HT1080 (cell line): ENCODE measurements at regions not wholly inside any gene's neighbourhood (a gene's known extent, or its start where the extent isn't known, plus 50 kb on each side); places are given as distances from the start of the nearest gene placed in this dataset.

Experiments
- DNase-seq: peaks from one replicate; pipeline ENCODE4 v3.0.0-alpha.2; 2015; ENCODE audit warnings: low read depth

DNA sequence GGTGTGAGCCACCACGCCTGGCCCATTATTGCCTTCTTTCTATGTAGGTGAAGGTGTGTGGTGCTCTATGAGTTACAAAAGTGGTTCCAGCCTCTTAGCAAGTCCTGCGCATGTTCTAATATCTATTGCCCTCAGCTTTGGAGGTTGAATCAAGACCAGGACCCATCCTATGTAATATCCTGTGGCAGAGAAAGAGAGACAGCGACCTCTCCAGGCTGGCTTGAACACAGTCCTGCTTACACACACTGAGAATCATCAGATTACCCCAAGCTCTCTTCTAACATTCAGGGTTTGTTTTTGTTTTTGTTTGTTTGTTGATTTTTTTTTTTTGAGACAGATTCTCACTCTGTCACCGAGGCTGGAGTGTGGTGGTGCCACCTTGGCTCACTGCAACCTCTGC is 94.7 kb upstream of the OSMR start:
- no peak for DNase-seq

DNA sequence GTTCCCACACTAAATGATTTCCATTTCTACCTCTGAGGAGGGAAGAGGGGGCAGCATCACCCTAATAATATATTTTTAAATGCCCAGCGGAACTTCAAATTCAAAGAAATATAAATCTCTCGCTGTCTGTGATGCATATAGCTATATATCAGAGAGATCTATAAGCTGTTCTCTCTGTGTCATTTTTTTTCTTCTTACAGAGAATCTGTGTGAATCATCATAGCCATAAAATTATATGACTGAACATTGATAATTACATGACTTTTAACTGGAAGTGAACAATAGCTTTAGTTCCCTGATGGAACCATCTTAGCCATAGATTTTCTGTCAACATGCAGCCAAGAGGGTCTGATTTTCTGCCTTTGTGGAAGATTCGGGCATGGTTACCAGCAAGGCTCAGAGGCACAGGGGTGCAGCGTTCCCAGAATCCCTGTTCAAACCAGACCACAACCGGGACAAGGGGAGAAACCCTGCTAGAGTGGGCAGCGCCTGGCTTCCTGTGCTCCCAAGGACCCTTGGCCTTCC is 93.7 kb upstream of the OSMR start:
- no peak for DNase-seq

DNA sequence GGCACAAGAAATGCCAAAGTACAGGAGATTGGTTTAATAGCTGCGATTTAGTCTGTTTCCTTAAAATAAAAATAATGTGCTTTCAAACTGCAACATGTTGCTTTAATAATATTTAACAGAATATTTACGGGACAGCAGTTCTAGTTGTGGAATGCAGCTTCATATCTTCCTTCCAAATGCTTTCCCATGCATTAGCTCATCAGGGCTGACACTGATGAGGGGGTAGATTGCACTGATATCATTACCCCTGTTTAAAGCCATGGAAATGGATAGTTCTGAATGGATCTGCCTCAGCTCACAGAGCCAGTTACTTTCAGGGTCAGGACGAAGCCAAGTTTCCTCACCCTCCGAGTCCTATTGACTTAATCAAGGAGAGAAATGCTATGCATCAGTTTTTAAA is 93.2 kb upstream of the OSMR start:
- no peak for DNase-seq

DNA sequence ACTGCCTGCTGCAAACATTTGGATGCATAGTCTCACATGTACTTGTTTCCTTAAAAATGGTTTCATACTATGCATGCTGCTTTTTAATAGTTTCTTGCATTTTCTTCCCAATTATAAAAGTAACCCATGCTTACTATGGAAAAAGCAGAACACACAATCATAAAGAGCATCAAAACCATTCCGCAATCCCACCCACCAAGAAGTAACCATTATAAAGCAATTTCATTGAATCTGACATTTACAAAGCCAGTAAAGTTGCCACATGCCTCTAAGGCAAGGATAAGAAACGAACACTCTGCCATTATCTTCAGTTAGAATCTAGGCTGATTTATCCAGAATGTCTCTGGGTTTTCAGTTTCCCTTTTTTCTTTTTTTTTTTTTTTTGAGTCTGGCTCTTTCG is 92.7 kb upstream of the OSMR start:
- no peak for DNase-seq

DNA sequence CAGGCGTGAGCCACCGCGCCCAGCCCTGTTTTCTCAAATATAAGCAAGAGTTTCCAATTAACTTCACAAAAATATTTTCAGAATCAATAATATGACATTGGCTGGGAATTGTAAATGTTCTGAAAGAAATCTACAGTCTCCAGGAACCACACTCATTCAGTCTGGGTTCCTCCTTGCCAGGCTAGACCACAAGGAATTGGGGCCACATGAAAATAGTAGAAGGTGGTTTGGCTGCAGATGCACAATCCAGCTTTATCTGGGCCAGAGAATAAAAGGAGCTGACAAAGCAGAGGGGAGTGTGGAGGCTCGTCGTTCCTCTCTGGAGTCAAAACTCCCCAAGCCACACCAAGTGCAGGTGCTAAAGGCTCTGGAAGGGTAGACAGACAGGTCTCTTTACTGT is 92.0 kb upstream of the OSMR start:
- DNase-seq, result no peak

DNA sequence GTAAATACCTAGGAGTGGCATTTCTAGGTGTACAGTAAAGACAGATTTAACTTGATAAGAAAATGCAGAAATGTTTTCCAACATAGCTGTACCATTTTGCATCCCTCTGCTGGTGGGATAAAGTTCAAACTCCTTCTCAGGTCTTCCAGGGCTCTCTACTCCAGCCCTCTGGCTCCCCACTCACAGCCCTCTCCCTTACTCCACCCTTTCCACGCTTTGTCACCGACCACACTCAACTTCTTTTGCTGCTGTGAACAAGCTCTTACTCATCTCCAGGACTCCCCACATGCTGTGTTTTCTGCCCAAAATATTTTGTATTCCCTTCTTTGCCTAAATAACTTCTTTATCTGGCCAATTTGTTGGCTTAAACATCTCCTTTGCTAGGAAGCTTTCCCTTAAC is 90.6 kb upstream of the OSMR start:
- peak; percentile 21 for DNase-seq

DNA sequence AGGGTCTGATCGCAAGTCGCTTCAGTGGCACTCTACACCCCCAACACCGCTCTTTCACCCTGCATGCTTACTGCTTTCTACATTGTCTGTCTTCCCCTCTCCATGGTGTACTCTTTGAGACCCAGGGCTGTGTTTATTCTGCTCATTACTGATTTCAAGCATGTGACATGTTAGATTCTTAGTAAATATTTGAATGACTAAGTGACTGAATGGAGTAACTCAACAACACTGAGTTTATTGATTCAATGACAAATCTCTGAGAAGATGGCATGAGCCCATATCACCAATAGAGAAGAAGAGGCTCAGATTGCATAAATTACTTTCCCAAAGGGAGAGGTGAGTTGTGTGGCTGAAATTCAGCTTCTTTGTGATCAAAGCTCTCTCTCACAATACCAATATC is 89.7 kb upstream of the OSMR start:
- no peak for DNase-seq

DNA sequence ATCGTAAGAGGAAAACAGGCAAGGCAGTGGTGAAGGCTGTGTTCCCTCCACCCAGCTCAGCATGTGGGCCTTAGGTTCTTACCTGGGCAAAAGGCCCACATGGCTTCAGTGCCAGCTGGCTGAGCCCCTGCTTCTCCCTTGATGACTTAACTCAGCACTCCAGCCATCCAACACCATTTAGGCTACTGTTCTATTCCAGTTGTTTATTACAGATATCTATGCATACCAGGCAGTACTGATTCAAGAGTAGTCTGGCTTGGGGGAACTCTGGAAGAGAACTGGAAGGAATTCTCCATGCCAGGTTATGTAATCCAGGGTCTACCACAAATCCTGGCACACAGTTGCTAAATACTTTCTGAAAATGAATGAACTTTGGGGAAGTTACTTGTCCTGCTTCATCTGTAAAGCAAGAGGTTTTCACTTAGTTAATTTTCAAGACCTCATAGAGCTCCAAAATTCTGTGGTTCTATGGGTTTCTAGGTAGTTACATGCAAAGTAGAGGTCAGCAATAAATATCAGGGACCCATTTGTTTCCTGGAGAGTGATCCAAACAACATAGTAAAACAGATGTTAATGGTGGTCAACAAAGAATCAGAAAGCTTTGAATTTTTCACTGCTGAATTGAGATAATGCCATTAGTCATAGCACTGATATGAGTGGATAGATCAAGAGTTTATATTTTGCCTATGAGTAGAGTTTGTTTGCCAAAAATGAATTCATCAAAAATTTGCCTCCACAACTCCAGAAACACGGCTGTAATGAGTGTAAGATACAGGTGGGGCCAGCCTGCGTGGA is 88.2 kb upstream of the OSMR start:
- no peak for DNase-seq

DNA sequence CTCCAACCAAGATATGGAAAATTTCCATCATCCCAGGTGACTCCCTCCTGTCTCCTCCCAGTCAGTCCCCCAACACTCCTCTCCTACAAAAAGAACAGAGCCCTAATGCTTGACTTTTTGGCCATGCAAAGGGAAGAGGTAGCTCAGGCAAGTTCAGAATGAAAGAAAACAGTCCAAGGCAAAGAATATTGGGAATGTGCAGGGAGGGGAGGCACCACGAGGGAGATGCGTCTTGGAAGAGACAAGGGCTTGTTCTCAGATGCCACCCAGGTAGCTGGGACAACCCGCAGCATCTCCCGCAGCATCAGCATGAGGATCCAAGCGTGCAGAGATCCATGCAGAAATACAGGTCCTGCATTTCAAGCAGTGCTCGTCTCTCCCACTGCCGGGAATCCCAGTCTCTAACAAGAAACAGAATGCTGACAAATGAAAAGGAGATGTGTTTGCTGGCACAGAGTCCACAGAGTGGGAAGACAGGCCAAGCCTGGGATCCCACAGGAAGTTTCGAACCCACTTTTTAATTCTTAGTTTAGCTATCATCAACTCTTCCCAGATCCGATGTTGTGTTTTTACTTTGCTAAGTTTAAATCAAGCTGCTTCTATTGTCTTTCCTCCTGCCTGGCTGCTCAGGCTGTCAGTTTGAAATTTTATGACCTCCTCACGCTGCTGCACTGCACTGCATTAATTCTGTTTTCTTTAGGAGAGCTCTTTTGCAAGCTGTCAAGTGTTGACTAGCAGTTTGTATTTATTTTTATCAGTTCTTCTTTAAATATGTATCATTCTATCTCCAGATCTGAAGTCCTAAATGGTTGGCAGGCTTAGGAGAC is 86.8 kb upstream of the OSMR start:
- no peak for DNase-seq

DNA sequence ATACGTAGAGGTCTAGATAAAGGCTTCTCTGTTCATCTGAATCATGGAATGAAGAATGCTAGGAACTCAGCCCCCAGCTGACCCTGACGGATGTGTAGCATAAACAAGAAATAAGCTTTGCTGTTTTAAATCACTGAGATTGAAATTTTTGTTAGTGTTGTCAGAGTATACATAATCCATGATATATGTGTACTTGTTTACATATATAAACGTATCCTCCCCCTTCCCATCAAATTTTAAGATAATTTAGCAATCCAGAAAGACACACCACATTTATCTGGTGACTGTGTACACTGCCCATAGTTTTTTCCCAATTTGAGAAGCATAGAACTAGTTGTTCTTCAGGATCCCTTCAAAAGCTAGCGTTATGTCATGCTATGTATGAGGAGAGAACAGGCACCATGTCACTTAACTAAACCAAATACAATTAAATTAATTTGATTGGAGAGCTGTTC is 80.8 kb upstream of the OSMR start:
- DNase-seq, result no peak

DNA sequence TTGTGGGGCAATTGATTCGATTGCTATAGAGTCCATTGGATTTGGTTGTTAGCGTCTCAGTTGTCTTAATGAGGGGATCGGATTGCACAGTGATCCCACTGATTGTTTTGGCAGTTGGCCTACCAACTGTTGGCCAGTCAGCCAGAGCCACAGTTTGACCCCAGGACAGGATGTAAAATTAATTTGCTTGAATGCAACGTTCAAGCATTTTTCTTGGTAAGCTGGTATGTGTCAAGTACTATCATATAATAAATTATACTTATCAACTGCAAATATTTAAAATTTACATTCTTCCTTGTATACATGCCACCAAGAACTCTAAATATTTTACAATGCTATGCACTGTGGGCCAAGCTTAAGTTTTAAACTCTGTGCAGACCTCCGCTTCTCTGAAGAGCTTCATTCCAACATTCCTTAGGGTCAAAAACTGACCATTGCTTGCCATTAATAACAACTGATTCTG is 80.4 kb upstream of the OSMR start:
- DNase-seq, result no peak

DNA sequence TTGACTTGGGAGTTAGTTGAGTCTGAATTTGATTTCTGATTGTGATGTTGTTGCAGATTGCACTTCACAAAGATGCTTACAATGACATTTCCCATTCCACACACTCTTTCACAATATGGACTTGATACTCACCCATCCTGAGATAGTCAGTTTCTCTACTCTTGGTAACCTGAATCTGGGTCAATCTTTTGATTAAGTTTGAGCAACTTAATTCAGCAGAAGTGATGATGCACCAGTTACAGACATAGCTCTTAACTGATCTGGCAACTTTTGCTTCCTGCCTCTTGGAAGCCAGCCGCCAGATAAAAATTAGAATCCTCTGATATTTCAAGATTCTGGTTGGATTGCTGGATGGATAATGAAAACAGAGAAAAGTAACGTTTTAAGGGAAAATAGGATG is 79.7 kb upstream of the OSMR start:
- DNase-seq, result no peak

DNA sequence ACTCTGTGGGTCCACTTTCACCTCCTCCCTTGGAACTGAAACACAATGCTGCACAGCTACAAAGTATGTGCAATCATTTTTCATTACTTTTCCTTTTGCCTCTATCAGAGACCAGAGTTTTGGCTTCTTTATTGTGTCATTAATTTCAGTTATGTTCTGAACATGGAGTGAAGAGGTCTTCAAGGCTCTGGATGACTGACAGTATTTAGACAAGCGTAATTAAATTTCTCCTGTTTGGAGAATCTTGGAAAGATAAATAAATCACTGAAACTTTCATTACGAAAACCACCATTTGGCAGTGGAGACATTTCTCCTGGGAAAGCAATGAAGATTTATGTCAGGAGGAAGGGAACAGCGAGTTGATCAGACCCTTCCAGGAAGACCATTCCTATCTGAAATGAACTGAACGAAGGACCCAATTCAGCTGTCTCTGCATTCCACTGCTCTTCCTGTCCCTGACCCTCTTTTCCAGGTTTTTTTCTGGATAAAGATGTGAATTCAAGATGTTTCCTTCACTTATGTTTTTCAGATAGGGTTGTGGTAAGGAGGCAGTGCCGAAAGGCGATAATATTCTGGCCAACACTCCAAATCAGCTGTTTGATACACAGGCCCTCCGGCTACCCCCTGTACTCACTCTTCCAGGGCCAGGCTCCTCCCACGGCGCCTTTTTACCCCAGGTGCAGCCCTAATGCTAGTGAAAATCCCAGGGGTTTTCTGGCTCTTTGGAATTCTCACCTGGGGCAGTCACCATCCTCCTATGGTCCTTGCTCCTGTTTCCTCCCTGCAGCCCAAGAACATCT is 77.2 kb upstream of the OSMR start:
- no peak for DNase-seq

DNA sequence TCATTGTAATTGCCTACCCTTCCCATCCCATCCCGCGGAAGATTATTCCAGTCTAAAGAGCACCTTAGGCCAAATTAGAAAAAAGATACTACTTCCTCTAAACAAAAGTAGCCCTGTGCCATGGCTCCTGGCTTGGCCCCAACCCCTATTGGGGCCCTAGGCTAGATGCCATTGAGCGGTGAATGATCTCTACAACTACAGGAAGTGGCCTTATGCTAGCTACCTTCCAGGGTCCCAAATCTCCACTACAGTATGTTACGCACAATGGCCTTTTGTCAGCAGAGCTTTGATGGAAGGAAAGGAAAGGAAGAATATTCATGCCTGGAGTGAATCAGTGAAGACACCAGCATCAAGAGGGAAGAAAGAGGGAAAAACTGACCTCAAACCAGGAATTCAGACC is 73.3 kb upstream of the OSMR start:
- DNase-seq, result no peak

DNA sequence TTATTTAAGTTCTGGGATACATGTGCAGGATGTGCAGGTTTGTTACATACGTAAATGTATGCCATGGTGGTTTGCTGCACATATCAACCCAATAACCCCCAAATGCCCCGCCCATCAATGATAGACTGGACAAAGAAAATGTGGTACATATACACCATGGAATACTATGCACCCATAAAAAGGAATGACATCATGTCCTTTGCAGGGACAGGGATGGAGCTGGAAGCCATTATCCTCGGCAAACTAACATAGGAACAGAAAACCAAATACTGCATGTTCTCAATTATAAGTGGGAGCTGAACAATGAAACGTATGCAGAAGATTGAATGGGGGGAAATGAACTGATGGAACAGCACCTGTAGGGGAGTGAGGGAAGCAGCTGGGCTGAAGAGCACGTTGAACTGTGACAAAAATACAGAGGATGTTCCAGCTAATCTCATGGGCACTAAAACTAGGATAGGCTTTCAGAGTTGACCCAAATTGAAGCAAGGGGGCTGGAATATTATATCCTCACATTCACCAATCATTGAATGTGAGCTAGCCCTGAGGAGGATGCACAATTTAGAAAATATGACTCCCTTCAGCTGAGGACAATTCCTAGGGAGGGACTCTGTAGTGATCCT is 70.5 kb upstream of the OSMR start:
- DNase-seq, result no peak

DNA sequence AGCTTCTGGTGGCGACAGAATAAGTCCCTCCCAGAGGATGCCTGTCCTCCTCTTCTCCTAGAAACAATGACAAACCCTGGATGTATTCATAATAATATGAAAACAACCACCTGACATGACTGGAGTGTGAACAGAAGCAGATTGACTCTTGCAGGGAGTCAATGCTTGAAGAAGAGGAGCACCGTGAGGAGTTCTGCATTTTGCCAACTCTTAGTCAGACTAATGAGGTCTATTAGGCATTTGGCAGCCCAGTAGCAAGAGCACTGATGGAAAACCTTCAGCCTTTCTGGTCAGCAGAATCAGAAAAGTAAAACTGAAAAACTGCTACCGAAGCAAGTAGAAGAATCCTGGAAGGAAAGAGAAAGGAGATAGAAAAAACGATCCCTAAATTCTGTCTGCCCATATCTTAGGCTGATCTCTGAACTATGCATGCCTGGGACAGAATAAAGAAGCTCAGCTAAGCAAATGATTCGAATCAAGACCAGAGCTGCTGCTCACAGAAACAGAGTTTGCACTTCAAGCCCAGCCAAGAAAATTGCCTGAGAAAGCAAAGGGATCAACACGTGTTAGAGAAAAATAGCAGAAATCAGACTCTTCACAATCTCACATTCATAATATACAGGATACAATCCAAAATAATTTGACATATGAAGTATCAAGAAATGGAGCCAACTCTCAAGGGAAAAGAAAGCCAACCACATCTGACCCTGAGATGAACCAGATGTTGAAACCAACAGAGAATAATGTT is 69.5 kb upstream of the OSMR start:
- DNase-seq, result no peak

DNA sequence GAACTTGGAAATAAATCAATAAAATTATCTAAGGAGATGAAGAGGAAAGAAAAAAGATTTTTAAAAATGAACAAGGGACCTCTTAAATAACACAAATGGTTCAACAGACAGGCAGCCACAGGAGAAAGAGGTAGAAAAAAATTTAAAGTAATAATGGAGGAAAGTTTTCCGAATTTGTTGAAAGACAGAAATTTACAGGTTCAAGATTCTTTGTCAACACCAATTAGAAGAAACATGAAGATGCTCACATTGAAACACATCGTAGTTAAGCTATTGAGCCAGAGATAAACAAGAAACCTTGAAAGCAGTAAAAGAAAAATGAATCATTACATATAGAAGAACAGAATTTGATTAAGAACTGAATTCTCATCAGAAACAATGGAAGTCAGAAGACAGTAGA is 68.7 kb upstream of the OSMR start:
- no peak for DNase-seq

DNA sequence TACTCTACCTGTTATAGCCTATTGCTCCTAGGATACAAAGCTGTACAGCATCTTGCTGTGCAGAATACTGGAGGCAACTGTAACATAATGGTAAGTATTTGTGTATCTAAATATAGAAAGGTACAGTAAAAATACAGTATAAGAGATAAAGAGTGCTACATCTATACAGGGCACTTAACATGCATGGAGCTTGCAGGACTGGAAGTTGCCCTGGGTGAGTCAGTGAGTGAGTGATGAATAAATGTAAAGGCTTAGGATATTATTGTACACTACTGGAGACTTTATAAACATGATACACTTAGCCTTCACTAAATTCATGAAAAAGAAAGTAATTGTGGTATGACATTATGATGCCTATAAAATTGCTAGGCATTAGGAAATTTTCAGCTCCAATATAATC is 65.5 kb upstream of the OSMR start:
- no peak for DNase-seq

DNA sequence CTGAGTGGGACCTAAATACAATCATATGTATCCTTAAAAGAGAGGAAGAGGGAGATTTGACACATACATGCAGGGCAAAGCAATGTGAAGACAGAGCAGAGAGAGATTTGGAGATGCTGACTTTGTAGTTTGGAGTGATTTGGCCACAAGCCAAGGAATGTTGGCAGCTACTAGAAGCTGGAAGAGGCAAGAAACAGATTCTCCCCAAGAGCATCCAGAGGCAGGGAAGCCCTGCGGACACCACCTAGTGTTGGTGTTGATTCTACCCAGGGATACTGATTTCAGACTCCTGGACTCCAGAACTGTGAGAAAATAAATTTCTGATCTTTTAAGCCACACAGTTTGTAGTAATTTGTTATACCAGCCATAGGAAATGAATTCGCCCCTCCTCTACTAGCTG is 64.9 kb upstream of the OSMR start:
- DNase-seq, result peak; percentile 21

DNA sequence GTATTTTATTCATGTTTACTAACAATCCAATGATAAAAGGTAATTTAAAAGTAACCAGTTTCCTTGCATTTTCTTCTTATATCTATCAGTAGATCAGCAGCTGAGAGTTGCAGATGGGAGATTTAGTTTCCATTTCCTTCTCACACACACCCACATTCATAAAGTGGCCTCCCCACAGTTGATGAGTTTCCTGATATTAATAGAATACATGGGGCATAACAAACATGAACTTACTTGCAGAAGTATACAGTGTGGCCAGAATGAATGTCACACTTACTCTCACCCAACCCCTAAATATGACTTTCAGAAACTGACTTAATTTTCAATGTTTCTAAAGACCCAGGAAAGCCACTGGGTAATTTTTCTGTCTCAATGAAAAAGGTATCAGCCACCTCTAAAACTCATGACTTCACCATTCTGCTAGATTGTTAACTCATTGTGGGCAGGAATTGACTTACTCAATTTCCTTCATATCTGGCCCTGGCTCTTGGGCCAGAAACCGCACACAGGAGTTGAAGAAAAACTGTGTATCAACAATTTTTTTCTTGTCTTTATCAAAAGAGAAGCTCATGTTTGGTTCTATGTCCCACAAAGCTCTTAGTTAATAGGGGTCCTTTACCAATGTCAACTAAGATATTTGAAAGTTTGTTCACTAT is 63.5 kb upstream of the OSMR start:
- no peak for DNase-seq
